ENCODE measurements at regions not wholly inside any gene's neighbourhood (a gene's known extent, or its start where the extent isn't known, plus 50 kb on each side); places are given as distances from the start of the nearest gene placed in this dataset.
A peak's percentile ranks its signal among the peaks of the same experiment; 100 is the strongest.

- Histone ChIP-seq H3K9me2 (ENCODE audit: insufficient read depth) (no peaks in the 10 kb centered on the region), H3K4me3 (no peak overlapping the region), H3K36me3 (ENCODE audit: insufficient read depth) (no peaks in the 10 kb centered on the region), H3K4me2 (no peak overlapping the region), H3K27me3 (ENCODE audit: insufficient read depth) (no peaks in the 10 kb centered on the region), H4K20me1 (replicated peaks; ENCODE audit: insufficient read depth) (no peaks in the 10 kb centered on the region), H3K79me2 (replicated peaks; ENCODE audit: insufficient read depth) (no peaks in the 10 kb centered on the region), H3F3A (replicated peaks; ENCODE audit: low read depth) (no peaks in the 10 kb centered on the region), H2AFZ (0 out of 2 replicates have a peak overlapping the region, but pooled peaks have one; percentile 16), H3K4me1 (ENCODE audit: insufficient read depth) (0 out of 2 replicates have a peak, but pooled peaks cover 6% of the 10 kb centered on the region), H3K27ac (ENCODE audit: low read depth) (no peak overlapping the region)
- no peak for TF ChIP-seq POLR2AphosphoS5 (IDR thresholded peaks at IDR 0.05; ENCODE audit: low read depth)
- no peak for TF ChIP-seq EZH2 (IDR thresholded peaks at IDR 0.05; ENCODE audit: low read depth, unreplicated experiment)
- TF ChIP-seq CTCF (conservative IDR thresholded peaks at IDR 0.05; ENCODE audit: low read depth in 2 of 2) = no peak; a peak in 1 of 4 replicates
- TF ChIP-seq STAT1 (IDR thresholded peaks at IDR 0.05; ENCODE audit: unreplicated experiment) = no peak
- TF ChIP-seq EZH2phosphoT487 (IDR thresholded peaks at IDR 0.05; ENCODE audit: unreplicated experiment) = no peak
- no peak for TF ChIP-seq REST (IDR thresholded peaks at IDR 0.05; ENCODE audit: unreplicated experiment)
- no peak for TF ChIP-seq CREB1 (CRISPR knock-in tag; IDR thresholded peaks at IDR 0.05; ENCODE audit: low read depth)
- TF ChIP-seq JUNB (IDR thresholded peaks at IDR 0.05; ENCODE audit: unreplicated experiment) = no peak
- no peak for TF ChIP-seq ZNF114 (CRISPR knock-in tag; IDR thresholded peaks at IDR 0.05)
- no peak for TF ChIP-seq NANOG (IDR thresholded peaks at IDR 0.05; ENCODE audit: borderline replicate concordance)
- no peak for TF ChIP-seq ZNF462 (CRISPR knock-in tag; IDR thresholded peaks at IDR 0.05)
- no peak for TF ChIP-seq ZNF331 (CRISPR knock-in tag; IDR thresholded peaks at IDR 0.05; ENCODE audit: low read depth)
- TF ChIP-seq ETS1 (IDR thresholded peaks at IDR 0.05) = no peak
- Mint-ChIP-seq H3K4me1 (peaks cover 8% of the 10 kb centered on the region), H3K27me3 (ENCODE audit: insufficient read depth, low read depth, poor library complexity) (peaks cover 6% of the 10 kb centered on the region), H3K9me3 (peaks cover 2% of the 10 kb centered on the region; the same call in 2 of the 3 replicates), H3K27ac (no peak overlapping the region), H3K4me3 (no peak overlapping the region), H3K36me3 (ENCODE audit: low read depth) (no peaks in the 10 kb centered on the region)
- ATAC-seq (no peak), DNase-seq (ENCODE audit: low spot score) (no peak)
Observed at GRCh38 chr18:75607701-75608100, 180.2 kb upstream of the SMIM21 start.

Measured in GM23338 (cell line).